NCI-H524 (cell line): ENCODE measurements at regions not wholly inside any gene's neighbourhood (a gene's known extent, or its start where the extent isn't known, plus 50 kb on each side); places are given as distances from the start of the nearest gene placed in this dataset.
A peak's percentile ranks its signal among the peaks of the same experiment; 100 is the strongest.
"Not testable (repeated sequence)": the region's sequence is repeated elsewhere in the genome, so short reads cannot be mapped to it uniquely, and the experiment has no call there.

Experiments
- DNase-seq, 2 experiments: peaks; one replicate each; lab custom pipeline; 2025; lab: John Stamatoyannopoulos, UW

DNA sequence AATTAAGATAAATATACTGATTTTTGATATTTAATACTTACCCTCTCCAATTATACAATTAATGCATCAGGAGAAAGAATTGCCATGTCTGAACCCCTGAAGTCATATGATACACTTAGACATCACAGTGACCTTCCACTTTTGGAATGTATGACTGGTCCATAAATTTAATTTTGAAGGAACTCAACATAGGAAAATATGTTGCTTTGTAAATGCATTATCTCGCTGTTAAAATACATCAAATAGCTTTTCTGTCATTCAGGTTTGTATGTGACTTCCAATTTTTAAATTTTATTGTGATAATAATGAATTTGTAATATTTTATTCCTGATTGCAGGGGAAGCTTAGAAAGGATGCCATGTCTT lies 631.9 kb upstream of the ANKRD30A start:
- no peak for DNase-seq

- DNase-seq: no peak
Measured at GRCh38 chr10:36492590-36493515, 632.5 kb upstream of the ANKRD30A start.

- DNase-seq: peak in 1 of 2 experiments; percentile 18
Measured at GRCh38 chr10:36491926-36492325, 633.5 kb upstream of the ANKRD30A start.

DNA sequence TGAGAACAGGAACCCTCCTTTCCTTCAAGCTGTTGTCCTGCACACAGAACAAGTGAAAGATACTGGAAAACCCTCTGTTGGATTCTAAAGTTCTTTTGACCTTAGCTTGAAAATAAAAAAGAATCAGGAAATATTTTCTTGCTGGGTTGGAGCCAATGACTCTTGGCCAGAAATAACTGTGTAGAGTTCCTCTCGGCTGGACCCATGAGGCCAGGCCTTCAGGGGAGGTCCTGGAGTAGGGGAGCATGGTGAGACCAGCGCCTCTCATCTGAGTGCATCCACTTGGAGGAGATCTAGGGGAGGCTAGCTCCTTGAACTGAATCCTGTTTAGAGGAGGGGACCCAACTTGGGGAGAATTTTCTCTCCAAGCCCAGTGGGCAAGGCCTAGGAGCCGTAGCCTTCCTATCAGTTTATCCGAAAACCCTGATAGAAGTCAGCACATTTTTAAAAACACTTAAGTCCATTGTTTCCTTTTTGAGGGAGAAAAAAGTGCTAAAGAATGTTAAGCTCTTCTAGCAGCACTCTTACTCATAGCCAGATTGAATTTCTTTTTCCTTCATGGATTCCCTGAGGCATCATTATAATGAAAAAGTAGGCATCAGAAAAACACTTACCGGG lies 635.7 kb upstream of the ANKRD30A start:
- no peak for DNase-seq

GRCh38 chr10:36489181-36489580 lies 636.2 kb upstream of the ANKRD30A start:
- DNase-seq: no peak

GRCh38 chr10:36488579-36488978 lies 636.8 kb upstream of the ANKRD30A start:
- no peak for DNase-seq

DNA sequence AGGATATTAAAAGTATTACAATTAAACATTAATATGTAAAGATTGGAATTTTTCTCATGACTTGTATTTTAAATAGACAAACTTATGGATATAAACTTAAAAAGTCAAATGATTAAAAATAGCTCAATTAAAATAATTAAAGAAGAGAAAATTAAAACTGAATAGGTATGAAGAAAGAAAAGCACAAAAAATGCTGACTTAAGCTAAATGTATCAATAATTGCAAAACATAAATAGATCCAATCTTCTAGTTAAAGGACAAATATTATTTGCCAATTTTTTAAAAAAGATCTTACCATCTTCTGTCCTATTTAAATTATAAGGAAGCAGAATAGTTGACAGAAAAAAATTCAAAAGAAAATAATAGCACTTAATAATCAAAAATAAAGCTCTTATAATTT lies 646.3 kb upstream of the ANKRD30A start:
- no peak for DNase-seq

DNA sequence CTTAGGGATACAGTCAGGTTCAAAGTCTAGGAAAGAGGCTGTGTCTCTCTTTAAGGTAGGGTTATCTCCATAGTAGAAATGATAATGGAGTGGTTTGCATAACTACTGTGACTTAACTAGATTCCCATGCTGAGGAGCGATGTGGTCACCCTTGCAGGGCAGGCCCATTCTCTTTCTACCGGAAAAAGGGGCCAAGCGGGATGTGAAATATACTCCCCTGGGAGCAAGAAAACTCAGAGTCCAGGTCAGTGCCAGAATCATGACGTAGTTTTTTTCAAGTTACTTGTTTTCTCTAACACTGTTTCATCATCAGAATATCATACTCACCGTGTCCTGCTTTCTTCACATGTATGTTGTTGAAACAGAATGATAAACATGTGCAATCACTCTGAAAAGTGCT lies 649.0 kb upstream of the ANKRD30A start:
- DNase-seq: no peak

DNA sequence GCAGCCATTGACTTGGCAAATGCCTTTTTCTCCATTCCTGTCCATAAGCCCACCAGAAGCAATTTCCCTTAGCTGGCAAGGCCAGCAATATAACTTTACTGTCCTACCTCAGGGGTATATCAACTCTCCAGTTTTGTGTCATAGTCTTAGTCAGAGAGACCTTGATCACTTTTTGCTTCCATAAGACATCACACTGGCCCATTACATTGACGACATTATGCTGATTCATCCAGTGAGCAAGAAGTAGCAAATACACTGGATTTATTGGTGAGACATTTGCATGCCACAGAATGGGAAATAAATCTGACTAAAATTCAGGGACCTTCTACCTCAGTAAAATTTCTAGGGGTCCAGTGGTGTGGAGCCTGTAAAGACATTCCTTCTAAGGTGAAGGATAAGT lies 649.7 kb upstream of the ANKRD30A start:
- no peak for DNase-seq

DNA sequence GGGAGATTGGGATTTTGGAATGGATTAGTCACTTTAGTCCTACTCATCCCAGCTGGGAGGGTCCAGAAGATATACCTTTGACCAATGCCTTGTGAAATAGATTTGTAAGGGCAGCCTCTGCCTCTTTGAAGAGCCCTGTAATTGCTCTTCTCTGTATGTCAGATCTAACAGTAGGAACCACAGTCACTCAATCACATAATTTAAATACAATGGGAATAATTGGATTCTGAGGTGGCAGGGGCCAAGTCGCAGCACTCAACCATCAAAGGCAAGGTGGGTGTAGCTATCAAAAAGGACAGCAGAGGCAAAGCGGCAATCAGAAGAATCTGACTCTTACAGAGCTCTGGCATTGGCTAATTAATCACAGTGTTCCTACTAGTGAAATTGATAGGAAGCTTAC lies 650.9 kb upstream of the ANKRD30A start:
- DNase-seq: no peak

DNA sequence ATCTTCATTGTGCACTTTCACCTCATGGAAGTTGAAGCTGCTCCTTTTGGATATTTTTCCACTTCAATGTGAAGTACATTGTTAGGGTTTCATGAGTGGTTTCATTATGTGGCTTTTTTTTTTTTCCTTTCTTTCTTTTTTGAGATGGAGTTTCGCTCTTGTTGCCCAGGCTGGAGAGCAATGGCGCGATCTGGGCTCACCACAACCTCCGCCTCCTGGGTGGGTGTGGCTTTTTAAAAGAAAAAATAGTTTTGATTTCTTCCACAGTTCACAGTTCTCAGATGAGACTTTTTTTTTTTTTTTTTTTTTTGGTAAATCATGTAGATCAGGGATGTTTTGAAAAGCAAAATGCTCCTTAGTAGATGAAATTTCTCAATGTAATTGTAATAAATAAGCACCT lies 652.3 kb upstream of the ANKRD30A start:
- no peak for DNase-seq

- DNase-seq: no peak
Measured at GRCh38 chr10:36469585-36469984, 655.8 kb upstream of the ANKRD30A start.

DNA sequence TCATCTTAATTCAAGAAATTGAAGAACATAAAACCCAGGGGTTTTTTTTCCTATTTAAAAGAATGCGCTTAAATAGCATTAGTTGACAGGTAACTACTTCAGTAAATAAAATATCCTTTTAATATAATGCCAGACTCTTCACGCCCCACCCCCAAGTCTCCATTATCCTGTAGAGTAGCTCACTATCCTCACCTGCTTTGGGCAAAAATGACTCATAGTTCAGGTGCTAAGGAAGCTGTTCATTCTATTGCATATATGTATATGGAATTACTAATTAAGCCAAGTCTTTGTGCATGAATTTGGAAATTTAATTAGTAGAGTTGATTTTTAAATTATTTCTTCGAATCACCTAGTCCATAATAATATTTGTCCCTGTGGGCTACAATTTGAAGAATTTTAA lies 656.8 kb upstream of the ANKRD30A start:
- DNase-seq: no peak

- DNase-seq: no peak
Measured at GRCh38 chr10:36465604-36466379, 659.6 kb upstream of the ANKRD30A start.

DNA sequence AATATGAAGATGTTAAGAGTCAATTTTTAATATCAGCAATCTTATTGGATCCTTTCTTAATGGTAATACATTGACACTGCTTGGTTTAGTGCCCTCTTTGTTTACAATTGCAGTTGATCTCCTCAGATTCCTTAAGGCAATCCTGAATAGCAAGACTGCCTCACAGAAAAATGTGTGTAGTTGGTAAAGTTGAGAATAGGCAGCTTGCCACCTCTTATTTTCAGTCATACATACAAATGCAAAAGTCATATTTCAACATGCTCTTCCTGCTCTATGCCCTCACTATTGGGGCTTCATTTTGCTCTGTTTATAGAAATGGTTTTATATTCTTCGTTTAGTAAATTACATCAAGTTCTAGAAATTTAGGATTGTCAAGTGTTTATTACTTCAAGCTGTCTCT lies 661.1 kb upstream of the ANKRD30A start:
- DNase-seq: no peak

DNA sequence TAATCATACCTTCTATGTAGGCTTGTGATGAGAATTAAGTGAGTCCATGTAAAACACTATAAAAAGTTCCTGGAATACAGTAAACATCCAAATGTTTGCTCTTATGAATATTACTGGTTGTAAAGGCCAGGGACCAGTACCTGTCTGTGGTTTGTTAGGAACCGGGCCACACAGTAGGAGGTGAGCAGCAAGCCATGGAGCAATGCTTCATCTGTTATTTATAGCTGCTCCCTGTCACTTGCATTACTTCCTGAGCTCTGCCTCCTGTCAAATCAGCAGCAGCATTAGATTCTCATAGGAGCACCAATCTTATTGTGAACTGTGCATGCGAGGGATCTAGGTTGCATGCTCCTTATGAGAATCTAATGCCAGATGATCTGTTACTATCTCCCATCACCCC lies 662.0 kb upstream of the ANKRD30A start:
- no peak for DNase-seq

- DNase-seq: no peak
Measured at GRCh38 chr10:36462194-36462593, 663.2 kb upstream of the ANKRD30A start.

DNA sequence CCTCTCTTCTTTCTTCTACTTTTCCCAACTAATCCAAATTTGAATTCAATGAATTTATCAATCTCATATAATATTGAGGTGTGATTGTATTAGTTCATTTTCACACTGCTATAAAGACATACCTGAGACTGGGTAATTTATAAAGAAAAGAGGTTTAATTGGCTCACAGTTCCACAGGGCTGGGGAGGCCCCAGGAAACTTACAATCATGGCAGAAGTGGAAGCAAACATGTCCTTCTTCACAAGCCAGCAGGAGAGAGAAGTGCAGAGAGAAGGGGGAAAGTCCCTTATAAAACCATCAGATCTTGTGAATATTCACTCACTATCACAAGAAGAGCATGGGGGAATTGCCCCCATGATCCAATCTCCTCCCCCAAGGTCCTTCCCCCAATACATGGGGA lies 667.0 kb upstream of the ANKRD30A start:
- DNase-seq: not testable (repeated sequence)

GRCh38 chr10:36457751-36458150 lies 667.6 kb upstream of the ANKRD30A start:
- DNase-seq: no peak

DNA sequence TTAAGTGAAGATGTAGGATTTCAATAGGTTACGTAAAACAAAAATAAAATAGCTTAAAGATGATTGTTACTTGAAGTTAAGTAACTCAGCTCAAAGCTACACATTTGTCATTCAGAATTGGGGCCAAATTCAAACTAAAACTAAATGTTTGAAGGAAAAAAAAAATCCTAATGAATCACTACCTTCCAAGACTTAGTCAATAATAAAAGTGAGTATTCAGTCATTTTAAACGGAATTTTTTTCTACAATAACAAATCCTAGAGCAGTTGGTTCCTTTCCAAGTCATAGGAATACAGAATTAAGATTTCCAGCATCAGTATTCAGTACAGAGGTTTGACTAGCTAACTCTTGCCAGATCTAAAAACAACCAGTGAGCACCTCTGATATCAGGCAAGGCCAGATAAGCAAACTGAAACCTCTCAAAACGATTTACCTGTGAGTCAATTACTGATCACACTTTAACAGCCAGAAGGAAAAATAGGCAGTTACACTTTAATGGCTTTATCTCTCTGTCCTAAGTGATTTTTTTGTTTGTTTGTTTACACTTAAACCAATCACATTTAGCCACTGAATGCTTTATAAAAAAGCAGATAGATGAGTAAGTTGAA lies 669.8 kb upstream of the ANKRD30A start:
- no peak for DNase-seq

DNA sequence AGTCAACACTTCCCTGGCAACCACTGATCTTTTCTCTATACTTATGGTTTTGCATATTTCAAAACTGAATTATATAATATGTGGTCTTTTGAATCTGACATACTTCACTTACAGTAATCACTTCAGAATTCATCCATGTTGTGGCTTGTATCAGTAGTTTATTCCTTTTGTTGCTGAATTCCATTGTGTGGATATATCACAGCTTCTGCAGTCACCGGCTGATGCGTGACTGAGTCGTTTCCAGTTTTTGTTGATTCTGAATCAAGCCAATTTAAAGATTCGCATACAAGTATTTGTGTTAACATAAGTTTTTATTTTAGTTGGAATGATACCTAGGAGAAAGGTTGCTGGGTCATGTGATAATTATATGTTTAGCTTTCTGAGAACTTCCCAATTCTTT lies 672.5 kb upstream of the ANKRD30A start:
- DNase-seq: no peak

- DNase-seq: peak in 1 of 2 experiments; percentile 0
Measured at GRCh38 chr10:36451391-36451970, 673.9 kb upstream of the ANKRD30A start.
